ENCODE measurements at regions not wholly inside any gene's neighbourhood (a gene's known extent, or its start where the extent isn't known, plus 50 kb on each side); places are given as distances from the start of the nearest gene placed in this dataset.

GRCh38 chr21:29407571-29407970 is 108.8 kb downstream of the BACH1 start:
- Histone ChIP-seq H3K36me3 (ENCODE audit: low read depth) (no peaks in the 10 kb centered on the region), H3K27ac (ENCODE audit: poor library complexity, severe bottlenecking) (no peak overlapping the region), H3K27me3 (ENCODE audit: insufficient read depth, poor library complexity, severe bottlenecking) (no peaks in the 10 kb centered on the region), H3K9me3 (ENCODE audit: severe bottlenecking) (no peaks in the 10 kb centered on the region), H3K4me1 (ENCODE audit: insufficient read depth, poor library complexity, severe bottlenecking) (peaks cover 10% of the 10 kb centered on the region), H3K4me3 (ENCODE audit: severe bottlenecking) (no peak overlapping the region)
- DNase-seq (ENCODE audit: low spot score) (no peak), ATAC-seq (ENCODE audit: low read depth) (no peak)
- no peak for TF ChIP-seq CTCF (IDR thresholded peaks at IDR 0.05; ENCODE audit: poor library complexity, severe bottlenecking)

- H3K4me3 ChIP-seq (ENCODE audit: severe bottlenecking): no peak overlapping the region
- no peaks in the 10 kb centered on the region for H3K9me3 ChIP-seq (ENCODE audit: severe bottlenecking)
- DNase-seq (ENCODE audit: low spot score) (no peak), ATAC-seq (ENCODE audit: low read depth) (no peak)
- no peak overlapping the region for H3K27ac ChIP-seq (ENCODE audit: poor library complexity, severe bottlenecking)
- TF ChIP-seq CTCF (IDR thresholded peaks at IDR 0.05; ENCODE audit: poor library complexity, severe bottlenecking): no peak
- no peaks in the 10 kb centered on the region for H3K27me3 ChIP-seq (ENCODE audit: insufficient read depth, poor library complexity, severe bottlenecking)
- no peaks in the 10 kb centered on the region for H3K36me3 ChIP-seq (ENCODE audit: low read depth)
- no peaks in the 10 kb centered on the region for H3K4me1 ChIP-seq (ENCODE audit: insufficient read depth, poor library complexity, severe bottlenecking)
Measured at GRCh38 chr21:29413683-29414082, 115.0 kb downstream of the BACH1 start.

- Histone ChIP-seq H3K27ac (ENCODE audit: poor library complexity, severe bottlenecking) (no peak overlapping the region), H3K27me3 (ENCODE audit: insufficient read depth, poor library complexity, severe bottlenecking) (no peaks in the 10 kb centered on the region), H3K36me3 (ENCODE audit: low read depth) (no peaks in the 10 kb centered on the region), H3K4me3 (ENCODE audit: severe bottlenecking) (no peak overlapping the region), H3K9me3 (ENCODE audit: severe bottlenecking) (peaks cover 2% of the 10 kb centered on the region), H3K4me1 (ENCODE audit: insufficient read depth, poor library complexity, severe bottlenecking) (no peaks in the 10 kb centered on the region)
- DNase-seq (ENCODE audit: low spot score) (no peak), ATAC-seq (ENCODE audit: low read depth) (no peak)
- TF ChIP-seq CTCF (IDR thresholded peaks at IDR 0.05; ENCODE audit: poor library complexity, severe bottlenecking): no peak
Measured at GRCh38 chr21:29416268-29416667, 117.5 kb downstream of the BACH1 start.

- ATAC-seq (ENCODE audit: low read depth) (no peak), DNase-seq (ENCODE audit: low spot score) (no peak)
- no peaks in the 10 kb centered on the region for H3K36me3 ChIP-seq (ENCODE audit: low read depth)
- no peak overlapping the region for H3K4me3 ChIP-seq (ENCODE audit: severe bottlenecking)
- no peaks in the 10 kb centered on the region for H3K4me1 ChIP-seq (ENCODE audit: insufficient read depth, poor library complexity, severe bottlenecking)
- no peak for TF ChIP-seq CTCF (IDR thresholded peaks at IDR 0.05; ENCODE audit: poor library complexity, severe bottlenecking)
- peaks cover 2% of the 10 kb centered on the region for H3K9me3 ChIP-seq (ENCODE audit: severe bottlenecking)
- no peak overlapping the region for H3K27ac ChIP-seq (ENCODE audit: poor library complexity, severe bottlenecking)
- no peaks in the 10 kb centered on the region for H3K27me3 ChIP-seq (ENCODE audit: insufficient read depth, poor library complexity, severe bottlenecking)
Measured at GRCh38 chr21:29418813-29419212, 120.1 kb downstream of the BACH1 start.

GRCh38 chr21:29419422-29419821 is 120.7 kb downstream of the BACH1 start:
- Histone ChIP-seq H3K36me3 (ENCODE audit: low read depth) (no peaks in the 10 kb centered on the region), H3K4me1 (ENCODE audit: insufficient read depth, poor library complexity, severe bottlenecking) (no peaks in the 10 kb centered on the region), H3K4me3 (ENCODE audit: severe bottlenecking) (no peak overlapping the region), H3K27me3 (ENCODE audit: insufficient read depth, poor library complexity, severe bottlenecking) (no peaks in the 10 kb centered on the region), H3K9me3 (ENCODE audit: severe bottlenecking) (peaks cover 2% of the 10 kb centered on the region), H3K27ac (ENCODE audit: poor library complexity, severe bottlenecking) (no peak overlapping the region)
- ATAC-seq (ENCODE audit: low read depth) (no peak), DNase-seq (ENCODE audit: low spot score) (no peak)
- TF ChIP-seq CTCF (IDR thresholded peaks at IDR 0.05; ENCODE audit: poor library complexity, severe bottlenecking): no peak

All from RWPE2 (cell line).